ENCODE measurements at regions not wholly inside any gene's neighbourhood (a gene's known extent, or its start where the extent isn't known, plus 50 kb on each side); places are given as distances from the start of the nearest gene placed in this dataset.
"Not testable (repeated sequence)": the region's sequence is repeated elsewhere in the genome, so short reads cannot be mapped to it uniquely, and the experiment has no call there.

DNA sequence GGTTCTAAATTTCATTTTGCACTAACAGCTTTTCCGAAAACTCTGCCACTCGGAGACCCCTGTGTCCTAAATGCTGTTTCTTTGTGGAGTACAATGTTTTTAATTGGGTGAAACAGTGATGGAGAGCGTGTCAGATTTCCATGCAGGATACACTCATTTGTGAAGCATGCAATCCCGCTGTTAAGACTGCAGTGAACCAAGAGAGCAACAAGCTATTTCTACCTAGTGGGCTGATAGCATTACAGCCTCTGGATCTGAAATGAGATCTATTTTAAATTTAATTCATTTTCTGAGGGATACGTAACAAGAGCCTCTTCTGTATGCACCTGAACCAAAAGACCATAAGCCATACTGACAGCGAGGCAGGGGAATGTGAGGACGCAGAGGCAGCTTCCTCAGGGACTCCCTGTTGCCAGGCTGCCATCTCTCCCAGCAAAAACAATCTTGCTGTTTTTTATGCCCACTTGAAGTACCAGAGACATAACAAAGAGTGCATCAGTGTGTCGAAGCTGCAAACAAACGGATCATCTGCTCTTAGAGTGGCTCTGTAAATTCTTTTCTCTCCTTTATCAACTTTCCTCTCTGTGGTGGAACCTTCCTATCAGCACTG, 199.9 kb upstream of the COX10 start:
- peak; percentile 4 for DNase-seq (ENCODE audit: low read depth)

DNA sequence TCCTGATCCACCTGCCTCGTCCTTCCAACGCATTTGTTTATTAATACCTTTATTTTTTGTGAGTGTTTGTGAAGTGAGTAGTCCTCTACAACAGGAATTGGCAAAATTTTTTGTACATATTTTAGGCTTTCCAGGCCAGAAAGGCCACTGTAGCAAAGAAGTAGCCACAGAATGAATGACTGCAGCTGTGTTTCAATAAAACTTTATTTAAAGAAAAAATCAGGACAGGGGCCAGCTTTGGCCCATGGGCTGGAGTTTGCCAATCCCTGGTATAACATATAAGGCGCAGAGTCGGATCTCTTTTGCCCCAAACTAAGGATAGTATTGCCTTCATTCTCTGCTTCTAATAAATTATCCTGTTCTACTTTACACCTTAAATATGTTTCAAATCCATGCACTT, 198.0 kb upstream of the COX10 start:
- no peak for DNase-seq (ENCODE audit: low read depth)

DNA sequence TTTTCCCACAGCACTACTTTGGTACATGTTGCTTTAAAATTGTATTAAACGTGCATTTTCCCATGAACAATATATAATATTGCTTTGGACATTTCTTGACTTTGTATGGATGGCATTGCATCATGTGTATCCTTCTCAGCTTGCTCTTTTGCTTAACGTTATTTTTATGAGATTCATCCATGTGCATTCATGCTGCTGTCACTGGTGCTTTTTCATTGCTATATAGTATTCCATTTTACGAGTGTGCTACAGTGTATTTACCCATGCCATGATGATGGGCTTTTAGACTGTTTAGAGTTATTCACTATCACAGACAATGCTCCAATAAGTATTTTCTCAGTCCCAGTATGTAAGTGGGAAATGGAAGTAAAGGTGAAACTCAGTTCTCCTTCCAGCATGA, 195.2 kb upstream of the COX10 start:
- DNase-seq (ENCODE audit: low read depth): no peak

DNA sequence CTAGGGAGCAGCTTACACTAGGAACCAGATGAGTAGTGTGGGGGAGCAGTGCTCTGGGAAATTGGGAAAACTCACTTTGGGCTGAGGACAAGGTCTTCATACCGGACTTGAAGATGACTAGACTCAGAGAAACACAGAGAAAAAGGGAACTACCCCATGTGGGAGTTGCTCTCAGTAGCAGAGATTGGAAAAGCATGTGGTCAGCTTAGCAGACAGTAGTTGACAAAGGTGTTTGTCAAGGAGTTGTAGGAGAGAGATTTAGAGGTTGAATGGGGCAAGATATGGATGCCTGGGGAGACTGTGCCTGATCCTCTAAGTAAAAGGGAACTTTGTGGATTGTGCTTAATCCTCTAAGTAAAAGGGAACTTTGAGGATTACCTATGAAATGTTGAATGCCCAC, 194.5 kb upstream of the COX10 start:
- no peak for DNase-seq (ENCODE audit: low read depth)

DNA sequence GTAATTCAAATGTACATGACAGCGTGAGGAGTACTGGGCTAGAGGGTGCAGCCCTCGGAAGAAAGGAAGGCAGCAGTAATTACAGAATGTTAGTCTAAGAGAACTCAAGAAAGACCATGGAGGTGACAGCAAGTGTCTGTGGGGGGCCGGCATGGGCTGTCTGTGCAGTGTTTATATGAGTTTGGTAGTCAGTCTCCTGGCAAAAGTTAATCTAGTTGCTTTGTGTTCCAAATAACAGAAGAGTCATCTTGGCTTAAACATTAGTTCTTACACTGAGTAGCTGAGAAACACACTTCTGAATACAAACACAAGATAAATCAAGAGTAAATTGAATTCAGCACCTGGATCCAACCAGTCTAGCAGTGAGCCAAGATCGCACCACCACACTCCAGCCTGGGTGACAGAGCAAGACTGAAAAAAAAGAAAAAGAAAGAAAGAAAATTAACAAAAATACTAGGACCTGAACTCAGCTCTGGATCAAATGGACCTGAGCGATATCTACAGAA, 189.3 kb upstream of the COX10 start:
- DNase-seq (ENCODE audit: low read depth): no peak

DNA sequence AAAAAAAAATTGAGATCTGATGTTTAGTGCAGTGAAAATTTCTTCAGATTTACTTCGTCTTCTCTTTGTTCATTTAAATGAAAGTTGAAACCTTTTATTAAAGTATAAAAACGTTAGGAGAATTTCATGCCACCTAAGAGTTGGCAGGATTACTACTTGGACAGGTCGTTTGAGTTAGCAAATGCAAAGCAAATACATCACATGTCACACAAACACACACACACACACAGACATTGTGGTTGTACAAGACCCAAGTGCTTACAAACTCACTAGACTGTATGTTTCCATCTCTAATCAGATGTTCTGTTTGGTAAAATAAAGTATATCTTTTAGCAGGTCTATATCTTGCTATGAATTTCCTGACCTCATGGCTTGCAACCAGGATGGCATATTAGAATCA, 185.6 kb upstream of the COX10 start:
- DNase-seq (ENCODE audit: low read depth): no peak

DNA sequence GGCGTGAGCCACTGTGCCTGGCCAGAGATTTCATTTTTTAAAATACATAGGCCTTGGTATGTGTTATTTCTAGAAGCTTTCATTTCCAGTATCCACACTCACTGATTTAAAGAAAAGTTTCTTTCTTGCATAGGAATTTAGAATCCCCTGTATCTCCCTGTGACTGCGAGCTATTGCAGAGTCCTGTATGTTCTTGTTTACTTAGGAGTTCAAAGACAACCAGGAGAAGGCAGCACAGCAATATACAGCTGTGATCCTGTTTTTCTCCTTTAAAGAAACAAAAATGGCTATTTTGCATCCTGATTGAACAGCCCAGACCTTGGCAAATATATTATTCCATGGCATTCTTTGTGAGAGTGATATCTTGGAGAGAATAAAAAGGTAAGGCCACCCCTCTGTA, 185.0 kb upstream of the COX10 start:
- DNase-seq (ENCODE audit: low read depth): no peak

DNA sequence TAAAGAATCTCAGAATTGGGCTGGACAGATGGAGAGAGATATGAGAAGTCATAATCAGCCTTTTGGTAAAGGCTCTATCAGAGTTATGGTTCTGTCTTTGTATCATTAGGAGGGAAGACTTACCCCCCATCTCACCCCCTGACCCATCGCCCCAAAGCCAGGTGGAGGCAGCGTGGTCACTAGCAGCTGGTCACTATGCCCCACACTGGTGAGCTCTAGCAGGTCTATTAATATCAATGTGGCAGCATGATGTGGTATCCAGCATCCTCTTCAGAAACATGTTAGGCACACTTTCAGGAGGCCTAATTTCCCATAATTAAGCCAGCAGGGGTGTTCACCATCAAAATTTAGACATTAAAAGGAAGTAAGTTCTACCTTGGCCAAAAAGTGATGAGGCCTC, 183.8 kb upstream of the COX10 start:
- DNase-seq (ENCODE audit: low read depth): no peak

DNA sequence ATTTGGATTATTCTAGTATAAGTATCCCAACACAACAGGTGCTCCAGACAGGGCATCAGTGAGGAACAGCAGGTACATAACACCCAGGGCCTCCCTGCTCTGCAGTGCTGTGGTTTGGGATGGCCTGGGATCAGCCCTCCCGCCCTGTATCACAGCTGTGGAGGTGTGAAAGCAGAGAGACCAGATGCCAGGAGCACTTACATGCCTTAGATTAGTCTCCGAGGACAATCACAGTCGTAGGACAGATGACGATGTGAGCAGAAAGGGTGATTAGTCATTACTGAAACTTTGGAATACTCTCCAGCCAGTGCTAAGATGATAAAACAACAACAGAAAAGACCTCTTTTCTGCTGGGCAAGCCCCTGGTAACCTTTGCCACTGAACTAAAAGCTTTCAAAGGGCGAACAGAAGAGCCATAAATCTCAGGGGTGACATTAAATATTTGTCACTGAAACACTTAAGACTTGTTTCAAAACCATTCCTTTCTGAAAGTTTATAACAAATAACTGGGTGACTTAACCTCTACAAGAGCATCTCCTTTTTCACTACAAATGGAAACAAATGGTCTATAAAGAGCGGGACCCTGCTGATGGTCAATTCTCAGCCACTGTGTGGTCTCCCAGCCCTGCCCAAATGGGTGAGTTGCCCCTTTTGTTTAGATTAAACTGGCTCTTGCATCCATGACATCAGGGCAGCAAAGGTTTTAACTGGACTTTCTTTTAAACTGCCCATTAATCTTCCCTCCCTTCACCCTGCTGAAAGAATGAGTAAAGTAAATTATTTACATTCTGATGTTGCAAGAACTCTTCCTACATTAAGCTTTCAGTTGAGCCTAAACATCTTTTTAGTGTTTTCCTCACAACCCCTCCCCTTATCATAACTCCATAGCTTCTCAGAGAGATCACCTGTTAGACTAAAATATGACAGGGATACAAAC, 183.1 kb upstream of the COX10 start:
- peak; percentile 43 for DNase-seq (ENCODE audit: low read depth)

DNA sequence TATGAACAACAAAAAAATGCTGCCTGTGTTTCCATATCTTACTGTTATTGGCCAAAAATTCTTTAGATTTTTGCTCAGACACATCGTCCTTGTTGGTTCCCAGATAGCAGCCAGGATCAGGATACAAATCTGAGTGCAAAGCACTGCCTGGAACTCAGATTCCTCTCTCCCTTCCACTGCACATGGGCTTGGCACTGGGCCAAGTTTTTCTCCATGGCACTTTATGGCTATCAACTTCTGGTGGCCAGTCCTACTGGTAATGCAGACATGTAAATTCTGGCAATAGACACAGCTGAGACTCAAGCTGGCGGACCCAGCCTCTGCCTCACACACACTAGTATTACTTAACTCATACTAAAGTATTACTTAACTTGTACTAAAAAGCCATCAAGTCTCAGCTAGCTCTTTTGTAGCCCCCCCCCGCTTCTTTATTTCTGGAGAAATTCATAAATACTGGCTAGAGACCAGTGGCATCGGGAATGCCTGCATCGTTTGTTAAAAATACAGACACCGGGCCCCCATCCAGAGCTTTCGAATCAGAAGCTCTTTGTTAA, 181.2 kb upstream of the COX10 start:
- DNase-seq (ENCODE audit: low read depth): peak; percentile 33

DNA sequence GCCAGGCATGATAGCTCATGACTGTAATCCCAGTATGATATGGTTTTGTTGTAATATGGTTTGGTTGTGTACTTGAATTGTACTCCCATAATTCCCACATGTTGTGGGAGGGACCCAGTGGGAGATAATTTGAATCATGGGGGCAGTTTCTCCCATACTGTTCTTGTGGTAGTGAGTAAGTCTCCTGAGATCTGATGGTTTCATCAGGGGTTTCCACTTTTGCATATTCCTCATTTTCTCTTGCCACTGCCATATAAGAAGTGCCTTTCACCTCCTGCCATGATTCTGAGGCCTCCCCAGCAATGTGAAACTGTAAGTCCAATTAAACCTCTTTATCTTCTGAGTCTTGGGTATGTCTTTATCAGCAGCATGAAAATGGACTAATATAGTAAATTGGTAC, 160.3 kb upstream of the COX10 start:
- DNase-seq (ENCODE audit: low read depth): not testable (repeated sequence)

DNA sequence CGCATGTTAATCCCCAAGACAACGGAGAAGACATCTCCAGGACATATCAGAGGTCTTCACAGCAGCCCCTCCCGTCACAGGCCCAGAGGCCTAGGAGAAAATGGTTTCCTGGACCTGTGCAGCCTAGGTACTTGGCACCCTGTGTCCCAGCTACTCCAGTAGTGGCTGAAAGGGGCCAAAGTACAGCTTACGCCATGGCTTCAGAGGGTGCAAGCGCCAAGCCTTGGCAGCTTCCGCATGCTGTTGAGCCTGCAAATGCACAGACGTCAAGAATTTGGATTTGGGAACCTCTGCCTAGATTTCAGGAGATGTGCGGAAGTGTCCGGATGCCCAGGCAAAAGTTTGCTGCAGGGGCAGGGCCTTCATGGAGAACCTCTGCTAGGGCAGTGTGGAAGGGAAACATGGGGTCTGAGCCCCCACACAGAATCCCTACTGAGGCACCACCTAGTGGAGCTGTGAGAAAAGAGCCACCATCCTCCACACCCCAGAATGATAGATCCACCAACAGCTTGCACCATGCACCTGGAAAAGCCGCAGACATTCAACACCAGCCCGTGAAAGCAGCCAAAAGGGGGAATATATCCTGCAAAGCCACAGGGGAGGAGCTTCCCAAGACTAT, 159.3 kb upstream of the COX10 start:
- no peak for DNase-seq (ENCODE audit: low read depth)

DNA sequence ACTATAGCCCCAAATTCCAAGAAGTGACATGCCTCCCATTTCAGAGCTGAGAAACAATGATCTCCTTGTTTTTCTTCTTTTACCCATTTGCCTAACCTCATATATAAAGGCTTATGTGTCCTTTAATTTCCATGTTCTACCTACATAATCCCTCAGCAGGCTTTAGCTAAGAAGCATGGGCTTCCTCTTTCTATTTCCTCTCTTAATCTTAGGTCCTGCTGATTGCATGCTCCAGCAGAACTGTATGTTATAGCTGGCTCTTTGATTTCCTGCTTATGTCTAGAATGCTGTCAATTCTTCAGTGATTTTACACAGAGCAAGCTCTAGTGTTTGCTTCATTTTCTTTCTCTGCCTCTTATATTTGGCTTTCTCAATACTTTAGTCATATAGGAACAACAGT, 151.7 kb upstream of the COX10 start:
- DNase-seq (ENCODE audit: low read depth): no peak

DNA sequence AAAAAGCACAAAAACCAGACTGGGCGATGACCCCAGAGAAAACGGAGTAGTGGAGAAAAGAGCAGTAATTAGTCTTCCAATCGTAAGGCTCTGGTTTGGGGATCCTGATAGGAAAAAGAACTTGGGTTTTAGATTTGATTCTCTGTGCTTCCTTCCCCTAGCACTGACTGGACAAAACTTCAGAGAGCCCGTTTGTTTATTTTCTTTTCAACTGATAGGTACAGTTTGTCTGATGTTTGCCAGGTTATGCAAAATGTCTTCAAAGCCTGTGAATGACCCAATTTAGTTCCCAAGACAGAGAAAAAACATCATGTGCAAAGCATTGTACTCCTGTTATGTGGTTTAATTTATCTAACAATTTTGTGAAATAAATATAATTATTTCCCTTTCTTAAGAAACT, 151.1 kb upstream of the COX10 start:
- no peak for DNase-seq (ENCODE audit: low read depth)

DNA sequence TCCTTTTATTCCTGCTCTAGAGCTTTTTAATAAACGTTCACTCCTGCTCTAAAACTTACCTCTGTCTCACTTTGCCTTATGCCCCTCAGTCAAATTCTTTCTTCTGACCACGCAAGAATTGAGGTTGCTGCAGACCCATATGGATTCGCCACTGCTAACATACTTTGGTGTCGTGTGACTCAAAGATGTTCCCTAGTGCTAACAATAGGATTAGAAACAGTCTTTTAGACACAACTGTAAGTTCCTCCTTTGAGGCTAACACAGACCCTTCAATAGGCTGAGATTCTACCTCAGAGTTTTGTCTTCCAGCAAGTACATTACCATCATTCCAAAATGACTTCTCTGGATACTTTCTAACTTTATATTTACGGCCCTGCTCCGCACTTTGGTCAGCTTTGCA, 149.5 kb upstream of the COX10 start:
- DNase-seq (ENCODE audit: low read depth): no peak

DNA sequence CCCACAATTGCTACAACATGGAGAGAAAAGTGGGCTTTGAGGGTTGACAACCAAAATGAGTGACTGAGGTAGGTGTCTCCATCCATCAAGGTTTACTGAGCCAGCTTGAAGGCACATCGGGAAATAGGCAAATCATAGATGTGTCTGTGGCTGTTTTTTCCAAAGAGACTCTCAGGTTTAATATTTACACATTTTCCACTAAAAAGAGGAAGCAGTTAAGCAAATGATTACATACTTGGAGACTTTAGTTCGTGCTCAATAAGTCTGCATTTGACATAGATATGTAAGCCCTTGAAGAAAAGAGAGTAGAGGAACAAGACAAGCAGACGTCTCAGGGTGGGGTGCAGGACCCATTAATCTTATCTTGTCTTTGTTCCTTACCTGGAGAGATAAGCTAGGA, 148.9 kb upstream of the COX10 start:
- DNase-seq (ENCODE audit: low read depth): no peak

DNA sequence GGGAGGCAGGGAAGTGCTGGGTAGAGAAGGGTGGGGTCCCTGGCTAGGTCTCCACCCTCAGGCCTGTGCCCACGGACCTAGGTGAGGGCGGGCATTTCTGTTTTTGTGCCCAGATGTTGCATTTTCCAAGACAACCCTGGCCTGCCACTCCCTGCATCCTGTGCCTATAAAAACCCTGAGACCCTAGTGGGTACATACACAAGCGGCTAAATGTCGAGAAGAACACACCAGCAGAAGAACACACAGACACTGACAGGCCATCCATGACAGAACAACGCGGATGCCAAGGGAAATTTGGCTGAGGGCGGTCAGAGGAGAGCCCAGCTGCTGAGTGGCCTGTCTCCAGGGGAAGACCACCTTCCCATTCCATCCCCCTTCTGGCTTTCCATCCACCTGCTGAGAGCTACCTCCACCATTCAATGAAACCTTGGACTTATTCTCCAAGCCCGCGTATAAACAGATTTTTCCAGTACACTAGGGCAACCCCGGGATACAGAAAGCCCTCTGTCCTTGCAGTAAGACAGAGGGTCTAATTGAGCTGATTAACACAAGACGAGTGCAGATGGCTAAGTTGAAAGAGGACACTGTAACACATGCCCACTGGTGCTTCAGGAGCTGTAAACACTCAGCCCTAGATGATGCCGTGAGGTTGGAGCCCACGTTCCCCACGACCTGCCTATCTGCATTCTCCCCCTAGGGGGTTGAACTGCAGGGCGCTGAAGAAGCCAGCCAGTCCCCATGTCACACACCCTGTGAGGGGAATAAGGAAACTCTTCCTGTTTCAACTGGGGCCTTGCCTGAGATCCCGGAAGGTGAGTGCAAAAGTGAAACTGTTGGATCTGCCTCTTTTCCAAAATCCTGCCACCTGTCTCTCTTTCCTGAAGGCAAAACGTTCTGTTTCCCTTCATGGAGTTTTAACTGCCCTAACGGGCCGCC, 147.2 kb upstream of the COX10 start:
- DNase-seq (ENCODE audit: low read depth): no peak

DNA sequence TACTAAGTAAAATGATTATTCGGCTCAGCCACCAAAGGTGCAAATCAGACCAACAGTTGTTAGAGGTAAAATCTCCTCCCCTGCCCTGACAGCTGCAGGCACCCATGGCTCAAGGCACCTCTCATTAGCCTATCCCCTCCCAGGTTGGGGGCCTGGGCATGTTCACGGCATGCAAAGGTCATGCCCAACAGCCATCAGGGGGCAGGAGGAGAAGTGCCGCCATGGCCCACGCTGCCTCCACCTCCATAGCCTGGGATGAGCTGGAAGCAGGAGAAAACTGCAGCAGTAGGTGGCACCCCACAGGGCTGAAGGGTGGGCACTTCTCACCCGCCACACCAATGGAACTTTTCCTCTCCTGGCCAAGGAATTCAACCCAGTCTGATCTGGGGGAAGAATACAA, 146.4 kb upstream of the COX10 start:
- no peak for DNase-seq (ENCODE audit: low read depth)

DNA sequence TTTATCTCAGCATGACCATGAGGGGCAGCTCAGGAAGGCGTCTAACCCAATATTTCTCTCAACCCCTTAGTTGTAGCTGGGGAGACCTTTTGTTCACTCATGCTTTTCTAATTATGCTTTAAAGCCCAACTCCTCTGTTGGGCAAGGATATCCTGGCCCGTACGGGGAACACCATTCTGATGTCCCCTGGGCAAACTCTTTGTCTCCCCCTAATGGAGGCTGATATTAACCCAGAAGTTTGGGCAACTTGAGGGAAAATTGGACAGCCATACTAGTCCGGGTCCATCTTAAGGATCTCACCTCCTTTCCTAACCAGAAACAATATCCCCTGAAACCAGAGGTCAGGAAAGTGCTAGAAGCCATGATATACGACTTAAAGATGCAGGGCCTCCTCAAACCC, 143.7 kb upstream of the COX10 start:
- no peak for DNase-seq (ENCODE audit: low read depth)

DNA sequence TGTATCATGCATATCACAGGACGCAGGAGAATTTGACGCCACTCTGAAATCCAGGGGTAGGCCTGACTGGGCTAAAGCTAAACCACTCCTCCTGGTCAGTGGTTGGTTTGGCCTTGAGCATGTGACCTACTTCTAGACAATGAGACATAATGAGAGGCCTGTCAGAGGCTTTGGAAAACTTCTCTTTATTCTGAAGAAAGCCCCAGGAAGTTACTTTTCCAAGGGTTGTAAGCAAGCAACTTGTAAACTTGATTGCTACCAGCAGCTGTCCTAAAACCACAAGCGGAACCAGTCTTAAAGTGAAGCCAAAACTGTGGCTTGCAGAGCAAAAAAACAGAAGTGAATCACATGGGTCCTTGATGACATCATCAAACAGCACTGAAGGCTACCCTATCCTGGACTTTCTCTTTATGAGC, 138.2 kb upstream of the COX10 start:
- no peak for DNase-seq (ENCODE audit: low read depth)

DNA sequence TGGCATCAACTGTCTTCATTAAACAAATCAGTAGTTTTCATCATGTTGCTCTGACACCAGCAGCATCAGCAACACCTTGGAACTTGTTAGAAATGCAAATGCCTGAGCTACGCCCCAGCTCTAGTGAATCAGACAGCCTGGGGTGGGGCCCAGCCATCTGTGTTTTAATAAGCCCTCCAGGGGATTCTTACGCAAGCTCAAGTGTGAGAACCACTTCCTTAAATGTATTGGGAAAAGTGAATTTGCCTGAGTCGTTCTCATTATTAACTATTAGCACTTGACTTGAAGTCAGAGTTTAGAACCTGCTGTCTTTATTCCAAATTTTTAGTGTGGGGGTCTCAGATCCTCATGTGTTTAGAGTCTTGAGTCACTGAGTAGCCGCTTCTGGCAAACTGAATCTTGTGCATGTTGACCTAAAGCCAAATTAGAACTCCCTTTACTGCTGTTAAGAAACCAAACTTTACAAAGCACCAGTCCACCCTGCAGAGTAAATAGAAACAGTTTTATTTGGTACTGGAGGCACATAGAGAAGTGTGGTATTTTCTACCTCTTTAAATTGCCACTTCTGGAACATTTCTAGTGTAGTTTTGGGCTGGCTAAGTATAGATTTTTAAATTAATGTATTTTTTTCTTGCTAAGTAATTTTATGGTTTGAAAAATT, 137.4 kb upstream of the COX10 start:
- no peak for DNase-seq (ENCODE audit: low read depth)

All from iris pigment epithelial cell (primary cell).